ENCODE measurements at regions not wholly inside any gene's neighbourhood (a gene's known extent, or its start where the extent isn't known, plus 50 kb on each side); places are given as distances from the start of the nearest gene placed in this dataset.

DNA sequence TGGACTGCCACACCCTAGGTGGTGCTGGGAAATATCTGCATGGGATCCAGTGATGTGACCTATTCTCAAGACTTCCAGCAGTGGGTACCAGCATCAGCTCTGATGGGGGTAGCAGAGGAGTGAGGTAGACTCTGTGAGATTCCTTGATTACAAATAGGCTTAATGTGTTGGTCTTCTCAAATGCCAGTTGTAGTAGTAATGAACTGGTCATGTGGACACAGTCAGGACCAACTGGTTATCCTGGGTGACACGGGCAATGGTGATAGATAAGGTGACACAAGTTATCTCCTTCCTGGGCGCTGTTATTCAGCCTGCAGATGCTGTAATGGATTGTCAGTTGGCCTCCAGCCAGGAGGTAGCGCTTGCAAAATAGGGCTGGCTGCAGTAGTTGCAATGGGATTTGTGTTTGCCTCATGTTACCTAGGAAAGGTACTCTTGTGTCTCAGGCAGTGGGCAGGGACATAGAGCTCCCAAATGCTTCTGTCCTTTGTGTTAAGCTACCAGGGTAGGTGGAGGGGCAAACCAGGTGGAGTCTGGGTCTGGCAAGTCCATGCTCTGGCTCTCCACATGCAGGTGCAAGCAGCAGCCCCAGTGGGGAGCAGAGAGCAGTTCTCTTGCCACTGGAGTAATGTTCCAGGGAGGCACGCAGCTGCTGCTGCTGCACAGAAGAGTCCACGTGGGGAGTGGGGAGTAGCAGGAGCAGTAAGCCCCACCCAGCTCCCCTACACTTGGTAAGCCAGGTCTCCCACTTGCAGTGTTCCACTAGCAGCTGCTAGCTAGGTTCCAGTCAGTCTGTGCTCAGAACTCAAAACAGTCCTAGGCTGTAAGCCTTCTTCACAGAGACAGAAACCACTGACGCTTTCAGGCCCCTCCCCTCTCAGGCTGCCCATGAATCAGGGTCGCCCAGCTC is 505.4 kb upstream of the DDX18 start:
- CTCF ChIA-PET, result interaction anchor here (0.6 kb wide), 1 partner anchor 21 kb away, joined by 3 read pairs; no protein-coding TSS in a partner anchor
- H3K4me3 Mint-ChIP-seq (ENCODE audit: low read depth, unreplicated experiment), result no peak overlapping the region
- H3K27me3 Mint-ChIP-seq (ENCODE audit: unreplicated experiment), result no peaks in the 10 kb centered on the region
- no peak overlapping the region for H3K27ac Mint-ChIP-seq (ENCODE audit: unreplicated experiment)
- BruUV-seq (replicated peaks), result no TSS peak
- H3K9me3 Mint-ChIP-seq (ENCODE audit: low read depth, unreplicated experiment), result no peaks in the 10 kb centered on the region
- H3K36me3 Mint-ChIP-seq (ENCODE audit: insufficient read depth, unreplicated experiment), result no peaks in the 10 kb centered on the region
- H3K4me1 Mint-ChIP-seq (ENCODE audit: low read depth, unreplicated experiment), result peaks cover 13% of the 10 kb centered on the region
- TF ChIP-seq, protein P1, sequence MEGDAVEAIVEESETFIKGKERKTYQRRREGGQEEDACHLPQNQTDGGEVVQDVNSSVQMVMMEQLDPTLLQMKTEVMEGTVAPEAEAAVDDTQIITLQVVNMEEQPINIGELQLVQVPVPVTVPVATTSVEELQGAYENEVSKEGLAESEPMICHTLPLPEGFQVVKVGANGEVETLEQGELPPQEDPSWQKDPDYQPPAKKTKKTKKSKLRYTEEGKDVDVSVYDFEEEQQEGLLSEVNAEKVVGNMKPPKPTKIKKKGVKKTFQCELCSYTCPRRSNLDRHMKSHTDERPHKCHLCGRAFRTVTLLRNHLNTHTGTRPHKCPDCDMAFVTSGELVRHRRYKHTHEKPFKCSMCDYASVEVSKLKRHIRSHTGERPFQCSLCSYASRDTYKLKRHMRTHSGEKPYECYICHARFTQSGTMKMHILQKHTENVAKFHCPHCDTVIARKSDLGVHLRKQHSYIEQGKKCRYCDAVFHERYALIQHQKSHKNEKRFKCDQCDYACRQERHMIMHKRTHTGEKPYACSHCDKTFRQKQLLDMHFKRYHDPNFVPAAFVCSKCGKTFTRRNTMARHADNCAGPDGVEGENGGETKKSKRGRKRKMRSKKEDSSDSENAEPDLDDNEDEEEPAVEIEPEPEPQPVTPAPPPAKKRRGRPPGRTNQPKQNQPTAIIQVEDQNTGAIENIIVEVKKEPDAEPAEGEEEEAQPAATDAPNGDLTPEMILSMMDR (IDR thresholded peaks at IDR 0.05; ENCODE audit: unreplicated experiment), result no peak
- intact Hi-C loops (cut with micrococcal nuclease; ENCODE audit: unreplicated experiment), result no loop called here
- peak; percentile 19 for DNase-seq

DNA sequence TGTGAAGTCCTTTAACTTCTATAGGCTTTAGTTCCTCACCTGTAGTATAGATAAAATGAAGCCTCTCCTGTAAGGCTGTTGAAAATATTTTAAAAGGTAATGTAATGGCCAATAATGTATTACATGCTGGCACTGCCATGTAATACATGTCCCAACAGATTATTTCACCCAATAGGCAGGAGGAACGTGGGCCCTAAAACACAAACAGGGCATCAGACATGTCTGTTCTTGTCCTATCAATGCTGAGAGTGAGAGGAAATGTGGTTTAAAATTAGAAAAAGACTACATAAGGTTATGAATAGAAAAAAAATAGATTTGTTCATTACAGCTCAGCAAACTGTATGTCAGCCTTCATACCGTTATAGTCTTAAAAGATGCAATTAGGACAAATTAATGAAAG is 492.7 kb upstream of the DDX18 start:
- Mint-ChIP-seq H3K27ac (ENCODE audit: unreplicated experiment) (no peak overlapping the region), H3K27me3 (ENCODE audit: unreplicated experiment) (no peaks in the 10 kb centered on the region), H3K4me3 (ENCODE audit: low read depth, unreplicated experiment) (no peak overlapping the region), H3K36me3 (ENCODE audit: insufficient read depth, unreplicated experiment) (no peaks in the 10 kb centered on the region), H3K9me3 (ENCODE audit: low read depth, unreplicated experiment) (no peaks in the 10 kb centered on the region), H3K4me1 (ENCODE audit: low read depth, unreplicated experiment) (no peaks in the 10 kb centered on the region)
- DNase-seq, result no peak
- intact Hi-C loops (cut with micrococcal nuclease; ENCODE audit: unreplicated experiment), result no loop called here
- CTCF ChIA-PET, result no interaction called here
- TF ChIP-seq, protein P1 (IDR thresholded peaks at IDR 0.05; ENCODE audit: unreplicated experiment), result no peak
- no TSS peak for BruUV-seq (replicated peaks)

DNA sequence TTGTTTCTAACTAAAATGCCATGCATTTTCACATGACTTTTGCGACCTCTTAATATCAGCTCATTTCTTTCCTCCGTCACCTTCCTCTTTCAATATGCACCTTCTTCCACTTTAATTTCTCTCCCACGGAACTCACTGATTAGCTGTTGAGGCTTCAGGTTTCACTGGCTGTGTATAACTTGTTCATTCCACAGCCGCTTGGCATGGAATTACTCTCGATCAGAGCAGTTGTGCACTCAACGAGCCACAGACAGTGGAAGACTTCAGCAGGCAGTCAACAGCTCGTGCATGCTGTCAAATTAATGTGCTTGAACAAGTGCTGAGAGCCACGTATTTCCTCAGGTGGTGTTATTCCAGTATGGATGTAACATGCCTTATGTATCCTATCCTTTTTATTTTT is 491.2 kb upstream of the DDX18 start:
- no TSS peak for BruUV-seq (replicated peaks)

DNA sequence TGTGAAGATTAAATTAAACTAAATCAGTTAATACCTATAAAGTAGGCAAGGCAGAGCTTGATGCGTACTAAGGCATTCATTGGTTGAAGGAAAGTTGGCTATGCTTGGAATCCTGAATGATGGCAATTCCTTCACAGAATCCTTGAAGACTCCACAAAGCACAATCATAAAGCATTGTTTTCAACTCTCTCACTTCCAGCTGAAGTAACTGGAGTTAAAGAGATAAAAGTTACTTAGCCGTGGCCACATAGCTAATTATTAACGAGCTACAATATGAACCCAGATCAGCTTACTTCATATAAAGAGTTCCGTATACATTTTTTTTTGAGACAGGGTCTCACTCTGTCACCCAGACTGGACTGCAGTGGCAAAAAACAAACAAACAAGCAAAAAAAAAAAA is 483.9 kb upstream of the DDX18 start:
- peak overlapping the region; percentile 21 for H3K4me3 Mint-ChIP-seq (ENCODE audit: low read depth, unreplicated experiment)
- peak; percentile 18 for DNase-seq

More for the DNA sequence above, 491.2 kb upstream of the DDX18 start:
- H3K4me1 Mint-ChIP-seq (ENCODE audit: low read depth, unreplicated experiment), result no peaks in the 10 kb centered on the region
- no peak overlapping the region for H3K4me3 Mint-ChIP-seq (ENCODE audit: low read depth, unreplicated experiment)
- no peaks in the 10 kb centered on the region for H3K36me3 Mint-ChIP-seq (ENCODE audit: insufficient read depth, unreplicated experiment)
- DNase-seq, result no peak
- no peak overlapping the region for H3K27ac Mint-ChIP-seq (ENCODE audit: unreplicated experiment)
- TF ChIP-seq, protein P1 (IDR thresholded peaks at IDR 0.05; ENCODE audit: unreplicated experiment), result no peak
- no peaks in the 10 kb centered on the region for H3K9me3 Mint-ChIP-seq (ENCODE audit: low read depth, unreplicated experiment)
- no peaks in the 10 kb centered on the region for H3K27me3 Mint-ChIP-seq (ENCODE audit: unreplicated experiment)
- intact Hi-C loops (cut with micrococcal nuclease; ENCODE audit: unreplicated experiment), result no loop called here
- CTCF ChIA-PET, result no interaction called here

More for the DNA sequence above, 483.9 kb upstream of the DDX18 start:
- peak overlapping the region; percentile 60 for H3K27ac Mint-ChIP-seq (ENCODE audit: unreplicated experiment)
- no TSS peak for BruUV-seq (replicated peaks)
- peaks cover 42% of the 10 kb centered on the region for H3K4me1 Mint-ChIP-seq (ENCODE audit: low read depth, unreplicated experiment)
- H3K9me3 Mint-ChIP-seq (ENCODE audit: low read depth, unreplicated experiment), result no peaks in the 10 kb centered on the region
- CTCF ChIA-PET, result interaction anchor here (0.6 to 1.4 kb wide), 8 partner anchors 21 to 107 kb away, joined by 3 to 9 read pairs (median 4); no protein-coding TSS in a partner anchor
- intact Hi-C loops (cut with micrococcal nuclease; ENCODE audit: unreplicated experiment), result loop anchor here (2.0 to 5.0 kb wide), 3 partner anchors 48 to 203 kb away; no protein-coding TSS in a partner anchor
- TF ChIP-seq, protein P1 (IDR thresholded peaks at IDR 0.05; ENCODE audit: unreplicated experiment), result no peak
- no peaks in the 10 kb centered on the region for H3K36me3 Mint-ChIP-seq (ENCODE audit: insufficient read depth, unreplicated experiment)
- H3K27me3 Mint-ChIP-seq (ENCODE audit: unreplicated experiment), result no peaks in the 10 kb centered on the region

Data from Calu3 (cell line).